ENCODE measurements at regions not wholly inside any gene's neighbourhood (a gene's known extent, or its start where the extent isn't known, plus 50 kb on each side); places are given as distances from the start of the nearest gene placed in this dataset.
"Not testable (repeated sequence)": the region's sequence is repeated elsewhere in the genome, so short reads cannot be mapped to it uniquely, and the experiment has no call there.

- no peak overlapping the region for H3K4me3 ChIP-seq (ENCODE audit: low read depth, low read length)
- no peak for TF ChIP-seq MYC (IDR thresholded peaks at IDR 0.05; ENCODE audit: low read depth, low read length)
- TF ChIP-seq MAX (IDR thresholded peaks at IDR 0.05; ENCODE audit: low read depth, low read length): no peak
- TF ChIP-seq CTCF (IDR thresholded peaks at IDR 0.05; ENCODE audit: low read depth, low read length): no peak
- no peak for TF ChIP-seq POLR2A (IDR thresholded peaks at IDR 0.05; ENCODE audit: extremely low read depth, insufficient read length)
- DNase-seq (ENCODE audit: low read depth): no peak
These were observed 581.6 kb upstream of the ADAMTS5 start for GRCh38 chr21:27548486-27548885.

- no peak overlapping the region for H3K4me3 ChIP-seq (ENCODE audit: low read depth, low read length)
- no peak for DNase-seq (ENCODE audit: low read depth)
- TF ChIP-seq CTCF (IDR thresholded peaks at IDR 0.05; ENCODE audit: low read depth, low read length) (no peak), POLR2A (IDR thresholded peaks at IDR 0.05; ENCODE audit: extremely low read depth, insufficient read length) (no peak), MAX (IDR thresholded peaks at IDR 0.05; ENCODE audit: low read depth, low read length) (no peak), MYC (IDR thresholded peaks at IDR 0.05; ENCODE audit: low read depth, low read length) (no peak)
These were observed 579.0 kb upstream of the ADAMTS5 start for GRCh38 chr21:27545754-27546349.

GRCh38 chr21:27542126-27542525 lies 575.2 kb upstream of the ADAMTS5 start:
- H3K4me3 ChIP-seq (ENCODE audit: low read depth, low read length); DNase-seq (ENCODE audit: low read depth): not testable (repeated sequence)

- H3K4me3 ChIP-seq (ENCODE audit: low read depth, low read length): no peak overlapping the region
- TF ChIP-seq MYC (IDR thresholded peaks at IDR 0.05; ENCODE audit: low read depth, low read length) (no peak), MAX (IDR thresholded peaks at IDR 0.05; ENCODE audit: low read depth, low read length) (no peak), POLR2A (IDR thresholded peaks at IDR 0.05; ENCODE audit: extremely low read depth, insufficient read length) (no peak), CTCF (IDR thresholded peaks at IDR 0.05; ENCODE audit: low read depth, low read length) (no peak)
- DNase-seq (ENCODE audit: low read depth): no peak
These were observed 569.4 kb upstream of the ADAMTS5 start for GRCh38 chr21:27536319-27536718.

- TF ChIP-seq MAX (IDR thresholded peaks at IDR 0.05; ENCODE audit: low read depth, low read length) (no peak), CTCF (IDR thresholded peaks at IDR 0.05; ENCODE audit: low read depth, low read length) (no peak), POLR2A (IDR thresholded peaks at IDR 0.05; ENCODE audit: extremely low read depth, insufficient read length) (no peak), MYC (IDR thresholded peaks at IDR 0.05; ENCODE audit: low read depth, low read length) (no peak)
- H3K4me3 ChIP-seq (ENCODE audit: low read depth, low read length): no peak overlapping the region
- DNase-seq (ENCODE audit: low read depth): no peak
These were observed 568.3 kb upstream of the ADAMTS5 start for GRCh38 chr21:27535188-27535587.

- TF ChIP-seq MAX (IDR thresholded peaks at IDR 0.05; ENCODE audit: low read depth, low read length) (no peak), POLR2A (IDR thresholded peaks at IDR 0.05; ENCODE audit: extremely low read depth, insufficient read length) (no peak), MYC (IDR thresholded peaks at IDR 0.05; ENCODE audit: low read depth, low read length) (no peak), CTCF (IDR thresholded peaks at IDR 0.05; ENCODE audit: low read depth, low read length) (no peak)
- no peak for DNase-seq (ENCODE audit: low read depth)
- H3K4me3 ChIP-seq (ENCODE audit: low read depth, low read length): no peak overlapping the region
These were observed 567.3 kb upstream of the ADAMTS5 start for GRCh38 chr21:27534206-27534605.

All from NB4 (cell line).